Lower leg skin (tissue), 4 donors: ENCODE measurements at regions not wholly inside any gene's neighbourhood (a gene's known extent, or its start where the extent isn't known, plus 50 kb on each side); places are given as distances from the start of the nearest gene placed in this dataset.
A peak's percentile ranks its signal among the peaks of the same experiment; 100 is the strongest.
"Not testable (repeated sequence)": the region's sequence is repeated elsewhere in the genome, so short reads cannot be mapped to it uniquely, and the experiment has no call there.

Experiments
- DNase-seq, 2 donors: peaks; one replicate each; pipeline ENCODE4 v3.0.0-alpha.2; 2019; ENCODE audit warnings: low spot score in 2 of 2
- H3K4me3 ChIP-seq: fragments of 200-600 bp; sonication (generic); 2 replicates; pipeline ENCODE4 v1.5.1; 2017; ENCODE audit warnings: mild to moderate bottlenecking, low read depth; ENCODE audit not compliant: poor library complexity, severe bottlenecking
- CTCF ChIP-seq, 3 donors: fragments of 450-650 bp; IDR thresholded peaks; one replicate each; pipeline ENCODE4 v1.5.1; 2016; ENCODE audit warnings: antibody characterized with exemption in 3 of 3, mild to moderate bottlenecking in 3 of 3, moderate library complexity in 2 of 3
- POLR2A ChIP-seq, 2 donors: fragments of 450-650 bp; IDR thresholded peaks; one replicate each; pipeline ENCODE4 v1.6.1; 2016 to 2017; ENCODE audit warnings: antibody characterized with exemption in 2 of 2, mild to moderate bottlenecking in 1 of 2, moderate library complexity in 1 of 2
- WGBS, 2 donors: methylation state at CpG; one replicate each; pipeline ENCODE4 v1.1.5; 2018; 5-methylcytosine and 5-hydroxymethylcytosine counted together
- intact Hi-C: fragments of 100-400 bp; cut with DNase I; formaldehyde crosslinking; loops from one replicate; pipeline ENCODE4 v1.15.0; 2023; ENCODE audit warnings: low total_unique reads

- WGBS, 2 donors: 84 to 91% methylated on average over 2 of the region's 2 CpGs
- H3K4me3 ChIP-seq: no peak overlapping the region
- TF ChIP-seq POLR2A (IDR thresholded peaks at IDR 0.05): no peak
- no peak for TF ChIP-seq CTCF (IDR thresholded peaks at IDR 0.05)
- no peak for DNase-seq
- intact Hi-C loops: no loop called here
Measured at GRCh38 chr2:144630459-144631215, 110.7 kb upstream of the ZEB2 start.

GRCh38 chr2:144629935-144630334, 110.0 kb upstream of the ZEB2 start:
- no peak for DNase-seq
- intact Hi-C loops: no loop called here
- no peak overlapping the region for H3K4me3 ChIP-seq
- no peak for TF ChIP-seq CTCF (IDR thresholded peaks at IDR 0.05)
- no peak for TF ChIP-seq POLR2A (IDR thresholded peaks at IDR 0.05)

GRCh38 chr2:144628566-144628965, 108.6 kb upstream of the ZEB2 start:
- TF ChIP-seq CTCF (IDR thresholded peaks at IDR 0.05) (no peak), POLR2A (IDR thresholded peaks at IDR 0.05) (no peak)
- no peak for DNase-seq
- no peak overlapping the region for H3K4me3 ChIP-seq
- intact Hi-C loops: no loop called here

- 37 to 53% methylated on average over 5 of the region's 5 CpGs for WGBS, 2 donors
- TF ChIP-seq POLR2A (IDR thresholded peaks at IDR 0.05) (no peak), CTCF (IDR thresholded peaks at IDR 0.05) (no peak)
- no peak for DNase-seq
- intact Hi-C loops: no loop called here
- no peak overlapping the region for H3K4me3 ChIP-seq
Measured at GRCh38 chr2:144625626-144626025, 105.7 kb upstream of the ZEB2 start.

GRCh38 chr2:144625226-144625625, 105.3 kb upstream of the ZEB2 start:
- intact Hi-C loops: no loop called here
- no peak overlapping the region for H3K4me3 ChIP-seq
- 56 to 60% methylated on average over 3 of the region's 3 CpGs for WGBS, 2 donors
- peak in 1 of 2 donors; percentile 26 for DNase-seq
- TF ChIP-seq CTCF (IDR thresholded peaks at IDR 0.05) (no peak), POLR2A (IDR thresholded peaks at IDR 0.05) (no peak)

- no peak for DNase-seq
- no peak overlapping the region for H3K4me3 ChIP-seq
- no peak for TF ChIP-seq POLR2A (IDR thresholded peaks at IDR 0.05)
- WGBS, 2 donors: 80 to 92% methylated on average over 4 of the region's 4 CpGs
- intact Hi-C loops: no loop called here
Measured at GRCh38 chr2:144624451-144624850, 104.5 kb upstream of the ZEB2 start.

- H3K4me3 ChIP-seq, DNase-seq, intact Hi-C loops: not testable (repeated sequence)
- 70 to 88% methylated on average over 1 of the region's 1 CpG for WGBS, 2 donors
Measured at GRCh38 chr2:144622373-144622772, 102.5 kb upstream of the ZEB2 start.
